HepG2 (cell line): ENCODE measurements at regions not wholly inside any gene's neighbourhood (a gene's known extent, or its start where the extent isn't known, plus 50 kb on each side); places are given as distances from the start of the nearest gene placed in this dataset.

Experiments used
- ATAC-seq: fragments of 200-7000 bp; cut with Tn5 transposase; 3 replicates; pipeline ENCODE4 v1.9.1; 2020; ENCODE audit warnings: mild to moderate bottlenecking, moderate library complexity
- BruUV-seq: library from RNA; stranded (reverse); fragments of 400-500 nt; replicated peaks from 2 replicates; lab custom pipeline; 2021; lab: Mats Ljungman, UMichigan
- CTCF ChIA-PET: fragments of 300-600 bp; formaldehyde crosslinking; extraction: SDS; loops from one replicate; lab custom pipeline; 2021; ENCODE audit warnings: low total read pairs, inconsistent platforms, low intra/inter-chr PET ratio; lab: Yijun Ruan, JAX
- POLR2A ChIA-PET: fragments of 350-600 bp; sonication (Branson Sonifier 250); formaldehyde crosslinking; loops from one replicate; lab custom pipeline; 2020; ENCODE audit warnings: antibody characterized with exemption, inconsistent platforms; lab: Yijun Ruan, JAX
- DNase-seq: peaks from one replicate; pipeline ENCODE4 v3.0.0-alpha.2; 2015; ENCODE audit warnings: low spot score
- FAIRE-seq: peaks from 3 replicates; lab custom pipeline; 2011; peaks lifted over from hg19 to GRCh38; lab: Jason Lieb, UNC
- H2AFZ ChIP-seq: one replicate; pipeline ENCODE4 v1.6.1; 2011; ENCODE audit warnings: low read length, inconsistent platforms
- H3K27ac ChIP-seq: fragments of 300-600 bp; 3 replicates; pipeline ENCODE4 v1.8.0; 2011; ENCODE audit warnings: mixed run types, mild to moderate bottlenecking, mixed read lengths, low read length, inconsistent platforms; ENCODE audit not compliant: insufficient read depth; ENCODE audit errors: extremely low read length
- H3K27me3 ChIP-seq, 2 experiments: fragments of 200-600 bp in 1 of 2; 2 replicates in 1 of 2; 3 replicates in 1 of 2; pipeline versions ENCODE4 v1.6.0 to v1.8.0; 2011; ENCODE audit warnings: low read length in 2 of 2, mild to moderate bottlenecking in 2 of 2, moderate library complexity in 2 of 2, inconsistent platforms in 1 of 2; ENCODE audit not compliant: insufficient read depth in 2 of 2, control insufficient read depth in 1 of 2
- H3K36me3 ChIP-seq, 2 experiments: fragments of 200-600 bp in 1 of 2; replicated peaks in 1 of 2; 2 replicates in 1 of 2; 3 replicates in 1 of 2; pipeline versions ENCODE4 v1.5.1 to v1.8.0; 2011; ENCODE audit warnings: low read length in 2 of 2, inconsistent platforms in 1 of 2; ENCODE audit not compliant: insufficient read depth in 2 of 2, control insufficient read depth in 1 of 2
- H3K4me1 ChIP-seq: 2 replicates; pipeline ENCODE4 v1.5.1; 2012; ENCODE audit warnings: low read length, inconsistent platforms; ENCODE audit not compliant: insufficient read depth
- H3K4me2 ChIP-seq: 2 replicates; pipeline ENCODE4 v1.6.0; 2011; ENCODE audit warnings: low read depth, low read length, inconsistent platforms
- H3K4me3 ChIP-seq, 3 experiments: fragments of 200-600 bp in 1 of 3; sonication (generic), shearing (Covaris generic) in 1 of 3; replicated peaks in 1 of 3; 2 replicates each; pipeline ENCODE4 v1.5.1; 2011 to 2016; ENCODE audit warnings: low read length in 3 of 3, inconsistent platforms in 2 of 3, low read depth in 2 of 3, mild to moderate bottlenecking in 2 of 3, control low read depth in 1 of 3, mixed read lengths in 1 of 3; ENCODE audit not compliant: insufficient read depth in 1 of 3
- H3K79me2 ChIP-seq: one replicate; pipeline ENCODE4 v1.6.1; 2011; ENCODE audit warnings: low read length, inconsistent platforms; ENCODE audit not compliant: insufficient read depth
- H3K9ac ChIP-seq: 2 replicates; pipeline ENCODE4 v1.6.0; 2011; ENCODE audit warnings: mild to moderate bottlenecking, low read depth, low read length, inconsistent platforms; ENCODE audit not compliant: insufficient read depth
- H3K9me3 ChIP-seq: 2 replicates; pipeline ENCODE4 v1.5.1; 2012; ENCODE audit warnings: mild to moderate bottlenecking, low read length
- H4K20me1 ChIP-seq: 2 replicates; pipeline ENCODE4 v1.6.0; 2011; ENCODE audit warnings: inconsistent platforms, mild to moderate bottlenecking, low read length, moderate library complexity; ENCODE audit not compliant: insufficient read depth
- MAFF ChIP-seq: IDR thresholded peaks from 2 replicates; pipeline ENCODE4 v1.6.1; 2011; ENCODE audit warnings: low read depth, low read length, improper control_type of control experiment
- MATR3 ChIP-seq: sonication (generic); formaldehyde crosslinking; IDR thresholded peaks from 2 replicates; pipeline ENCODE4 v1.4.0; 2020; ENCODE audit warnings: missing genetic modification reagents
- MXD1 ChIP-seq: sonication (generic); formaldehyde crosslinking; IDR thresholded peaks from 2 replicates; pipeline ENCODE4 v1.4.0; 2020; ENCODE audit warnings: mild to moderate bottlenecking, missing genetic modification reagents
- PCBP1 ChIP-seq: fragments of 200-400 bp; formaldehyde crosslinking; IDR thresholded peaks from 2 replicates; pipeline ENCODE4 v1.6.1; 2017; ENCODE audit warnings: mild to moderate bottlenecking, low read depth, low read length, borderline replicate concordance
- RBAK ChIP-seq: sonication (generic); formaldehyde crosslinking; IDR thresholded peaks from 2 replicates; pipeline ENCODE4 v1.5.1; 2020; ENCODE audit warnings: mild to moderate bottlenecking, missing genetic modification reagents
- ZNF30 ChIP-seq: sonication (generic); formaldehyde crosslinking; IDR thresholded peaks from 2 replicates; pipeline ENCODE4 v1.5.0; 2020; ENCODE audit warnings: mild to moderate bottlenecking, missing genetic modification reagents
- WGBS: methylation state at CpG from one replicate; pipeline ENCODE4 v1.1.6; 2017; ENCODE audit warnings: low lambda C conversion rate; 5-methylcytosine and 5-hydroxymethylcytosine counted together
- in situ Hi-C: cut with HindIII; loops from 2 replicates; pipeline ENCODE4 v1.10.0; 2017; ENCODE audit warnings: low pct_unique_long_range_greater_than_20kb; ENCODE audit not compliant: extremely low pct_ligation_motif_present
- intact Hi-C: fragments of 100-400 bp; cut with micrococcal nuclease; formaldehyde crosslinking; loops from one replicate; pipeline ENCODE4 v1.10.0; 2022; ENCODE audit not compliant: unreplicated experiment
- TF ChIP-seq, protein P1 (sequence below): sonication (generic); formaldehyde crosslinking; conservative IDR thresholded peaks from 2 replicates; pipeline ENCODE4 v1.8.1; 2023; ENCODE audit warnings: missing genetic modification reagents

- no peaks in the 10 kb centered on the region for H3K27me3 ChIP-seq
- H3K27ac ChIP-seq = no peak overlapping the region
- 2% methylated on average over 3 of the region's 3 CpGs for WGBS
- intact Hi-C loops (no loop called here), in situ Hi-C loops (no loop called here)
- CTCF ChIA-PET = no interaction called here
- BruUV-seq = no TSS peak
- H2AFZ ChIP-seq = no peak overlapping the region
- no peaks in the 10 kb centered on the region for H3K4me1 ChIP-seq
- no peak overlapping the region for H3K4me3 ChIP-seq
- DNase-seq (no peak), FAIRE-seq (no peak), ATAC-seq (no peak)
- H3K9ac ChIP-seq = no peak overlapping the region
- H3K36me3 ChIP-seq = no peaks in the 10 kb centered on the region
- no peaks in the 10 kb centered on the region for H3K79me2 ChIP-seq
- POLR2A ChIA-PET = no interaction called here
- no peak overlapping the region for H3K4me2 ChIP-seq
- no peaks in the 10 kb centered on the region for H3K9me3 ChIP-seq
- H4K20me1 ChIP-seq = no peaks in the 10 kb centered on the region
- TF ChIP-seq MXD1 (CRISPR knock-in tag) = no peak
- no peak for TF ChIP-seq PCBP1
- TF ChIP-seq, protein P1, sequence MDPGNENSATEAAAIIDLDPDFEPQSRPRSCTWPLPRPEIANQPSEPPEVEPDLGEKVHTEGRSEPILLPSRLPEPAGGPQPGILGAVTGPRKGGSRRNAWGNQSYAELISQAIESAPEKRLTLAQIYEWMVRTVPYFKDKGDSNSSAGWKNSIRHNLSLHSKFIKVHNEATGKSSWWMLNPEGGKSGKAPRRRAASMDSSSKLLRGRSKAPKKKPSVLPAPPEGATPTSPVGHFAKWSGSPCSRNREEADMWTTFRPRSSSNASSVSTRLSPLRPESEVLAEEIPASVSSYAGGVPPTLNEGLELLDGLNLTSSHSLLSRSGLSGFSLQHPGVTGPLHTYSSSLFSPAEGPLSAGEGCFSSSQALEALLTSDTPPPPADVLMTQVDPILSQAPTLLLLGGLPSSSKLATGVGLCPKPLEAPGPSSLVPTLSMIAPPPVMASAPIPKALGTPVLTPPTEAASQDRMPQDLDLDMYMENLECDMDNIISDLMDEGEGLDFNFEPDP (CRISPR knock-in tag) = no peak
- no peak for TF ChIP-seq ZNF30 (CRISPR knock-in tag)
- TF ChIP-seq MAFF = no peak
- TF ChIP-seq RBAK (CRISPR knock-in tag) = no peak
- no peak for TF ChIP-seq MATR3
Observed at GRCh38 chr3:82685761-82686160, 924.3 kb upstream of the GBE1 start.
